ENCODE measurements at regions not wholly inside any gene's neighbourhood (a gene's known extent, or its start where the extent isn't known, plus 50 kb on each side); places are given as distances from the start of the nearest gene placed in this dataset.

DNA sequence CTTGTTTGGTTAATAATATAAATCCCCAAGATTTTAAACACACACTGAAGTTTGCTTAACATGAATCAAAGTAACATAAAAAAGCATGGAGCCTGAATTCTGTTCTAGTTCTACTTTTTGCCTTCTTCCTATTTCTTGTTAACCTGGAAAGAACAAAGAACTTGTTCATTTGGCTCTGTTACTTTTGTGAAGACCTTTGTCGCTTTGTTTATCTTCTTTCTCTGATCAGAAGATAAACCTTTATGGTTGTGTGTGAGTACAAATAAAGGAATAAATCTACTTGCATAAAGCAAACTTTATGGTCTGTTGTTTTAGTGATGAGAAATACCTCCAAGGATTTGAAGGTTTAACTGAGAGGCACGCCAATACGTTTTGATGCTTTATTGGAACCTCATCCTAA, 210.1 kb upstream of the SATB1 start:
- TF ChIP-seq EZH2phosphoT487 (IDR thresholded peaks at IDR 0.05; ENCODE audit: borderline replicate concordance, low read depth, low read length), result no peak
- no peak for TF ChIP-seq CTCF (conservative IDR thresholded peaks at IDR 0.05; ENCODE audit: low read length)

DNA sequence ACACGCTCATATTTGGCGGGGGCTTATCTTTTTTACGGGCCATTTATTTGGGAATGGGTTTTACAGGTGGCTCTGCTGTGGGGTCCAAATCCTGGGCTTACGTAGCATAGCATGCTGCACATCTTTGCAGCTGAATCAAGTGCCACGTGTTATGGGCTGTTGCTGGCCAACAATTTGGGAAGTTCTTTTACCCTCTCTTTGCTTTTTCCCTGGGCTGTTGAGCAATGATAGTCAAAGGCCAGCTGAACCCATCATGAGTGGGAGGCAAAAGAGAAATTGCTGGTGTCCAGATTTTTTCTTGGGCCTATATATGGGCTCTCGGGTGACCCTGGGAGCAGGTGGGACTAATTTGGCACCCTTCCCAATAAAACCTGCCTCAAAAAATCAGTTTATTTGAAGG, 209.3 kb upstream of the SATB1 start:
- intact Hi-C loops (cut with micrococcal nuclease; ENCODE audit: unreplicated experiment), result no loop called here
- no peak for TF ChIP-seq EZH2phosphoT487 (IDR thresholded peaks at IDR 0.05; ENCODE audit: borderline replicate concordance, low read depth, low read length)
- no peak for TF ChIP-seq CTCF (conservative IDR thresholded peaks at IDR 0.05; ENCODE audit: low read length)
- Histone ChIP-seq H3K36me3 (ENCODE audit: insufficient read depth, low read length) (no peaks in the 10 kb centered on the region), H3K4me1 (ENCODE audit: insufficient read depth, low read length, poor library complexity, severe bottlenecking) (no peaks in the 10 kb centered on the region), H2AFZ (ENCODE audit: low read length) (peak overlapping the region; percentile 6; the same call in 1 of the 2 replicates), H3K9me3 (ENCODE audit: low read length) (no peaks in the 10 kb centered on the region), H3K79me2 (ENCODE audit: insufficient read depth, low read depth, low read length) (no peaks in the 10 kb centered on the region), H3K9me2 (ENCODE audit: insufficient read depth, low read length) (no peaks in the 10 kb centered on the region), H3K4me3 (ENCODE audit: low read depth, low read length, poor library complexity, severe bottlenecking) (no peak overlapping the region), H3K27ac (ENCODE audit: low read depth, low read length, poor library complexity, severe bottlenecking) (no peak overlapping the region), H4K20me1 (ENCODE audit: insufficient read depth, low read length) (no peaks in the 10 kb centered on the region), H3K4me2 (ENCODE audit: low read length) (no peak overlapping the region)
- ChIA-PET CTCF (ENCODE audit: unreplicated experiment) (no interaction called here), POLR2A (no interaction called here)
- no peak for DNase-seq (ENCODE audit: low spot score)
- no TSS peak for BruUV-seq (replicated peaks)

More for the DNA sequence above, 210.1 kb upstream of the SATB1 start:
- H3K36me3 ChIP-seq (ENCODE audit: insufficient read depth, low read length), result no peaks in the 10 kb centered on the region
- no peak overlapping the region for H3K27ac ChIP-seq (ENCODE audit: low read depth, low read length, poor library complexity, severe bottlenecking)
- H3K79me2 ChIP-seq (ENCODE audit: insufficient read depth, low read depth, low read length), result no peaks in the 10 kb centered on the region
- H3K9me3 ChIP-seq (ENCODE audit: low read length), result no peaks in the 10 kb centered on the region
- no peak for DNase-seq (ENCODE audit: low spot score)
- no TSS peak for BruUV-seq (replicated peaks)
- no peak overlapping the region for H3K4me2 ChIP-seq (ENCODE audit: low read length)
- H4K20me1 ChIP-seq (ENCODE audit: insufficient read depth, low read length), result no peaks in the 10 kb centered on the region
- H2AFZ ChIP-seq (ENCODE audit: low read length), result peak overlapping the region; percentile 6; the same call in 1 of the 2 replicates
- H3K4me3 ChIP-seq (ENCODE audit: low read depth, low read length, poor library complexity, severe bottlenecking), result no peak overlapping the region
- ChIA-PET POLR2A (interaction anchor here (0.6 kb wide), 1 partner anchor 139 kb away, joined by 4 read pairs; no protein-coding TSS in a partner anchor), CTCF (ENCODE audit: unreplicated experiment) (no interaction called here)
- intact Hi-C loops (cut with micrococcal nuclease; ENCODE audit: unreplicated experiment), result no loop called here
- no peaks in the 10 kb centered on the region for H3K9me2 ChIP-seq (ENCODE audit: insufficient read depth, low read length)
- no peaks in the 10 kb centered on the region for H3K4me1 ChIP-seq (ENCODE audit: insufficient read depth, low read length, poor library complexity, severe bottlenecking)

DNA sequence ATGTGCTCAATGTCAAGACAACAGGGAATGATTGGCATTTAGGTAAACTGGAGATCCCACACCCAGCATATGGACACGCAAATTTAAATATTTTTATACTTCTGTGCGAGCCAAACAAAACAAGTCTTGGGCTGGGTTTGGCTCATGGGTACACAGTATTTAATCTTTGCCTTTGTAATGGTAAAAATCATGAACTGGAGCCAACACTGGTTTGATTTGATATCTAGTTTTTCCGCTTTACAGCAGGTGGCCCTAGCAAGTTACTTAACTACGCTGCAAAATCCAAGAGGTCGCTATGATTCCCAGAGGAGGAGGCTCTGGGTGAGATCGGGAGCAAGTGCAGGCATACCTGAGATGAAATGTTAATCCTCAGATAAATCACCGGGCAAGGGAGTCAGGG, 207.9 kb upstream of the SATB1 start:
- Histone ChIP-seq H3K9me2 (ENCODE audit: insufficient read depth, low read length) (no peaks in the 10 kb centered on the region), H2AFZ (ENCODE audit: low read length) (no peak overlapping the region), H3K4me1 (ENCODE audit: insufficient read depth, low read length, poor library complexity, severe bottlenecking) (no peaks in the 10 kb centered on the region), H3K27ac (ENCODE audit: low read depth, low read length, poor library complexity, severe bottlenecking) (no peak overlapping the region), H3K9me3 (ENCODE audit: low read length) (no peaks in the 10 kb centered on the region), H3K79me2 (ENCODE audit: insufficient read depth, low read depth, low read length) (no peaks in the 10 kb centered on the region), H3K36me3 (ENCODE audit: insufficient read depth, low read length) (no peaks in the 10 kb centered on the region), H4K20me1 (ENCODE audit: insufficient read depth, low read length) (no peaks in the 10 kb centered on the region), H3K4me2 (ENCODE audit: low read length) (no peak overlapping the region), H3K4me3 (ENCODE audit: low read depth, low read length, poor library complexity, severe bottlenecking) (no peak overlapping the region)
- TF ChIP-seq CTCF (conservative IDR thresholded peaks at IDR 0.05; ENCODE audit: low read length) (no peak), EZH2phosphoT487 (IDR thresholded peaks at IDR 0.05; ENCODE audit: borderline replicate concordance, low read depth, low read length) (no peak)
- POLR2A ChIA-PET, result interaction anchor here (1.2 kb wide), 1 partner anchor 10 kb away, joined by 3 read pairs; no protein-coding TSS in a partner anchor
- intact Hi-C loops (cut with micrococcal nuclease; ENCODE audit: unreplicated experiment), result no loop called here
- CTCF ChIA-PET (ENCODE audit: unreplicated experiment), result no interaction called here
- no peak for DNase-seq (ENCODE audit: low spot score)
- no TSS peak for BruUV-seq (replicated peaks)

All from OCI-LY7 (cell line).